Testis (tissue), 2 donors: ENCODE measurements at regions not wholly inside any gene's neighbourhood (a gene's known extent, or its start where the extent isn't known, plus 50 kb on each side); places are given as distances from the start of the nearest gene placed in this dataset.

Source experiments
- DNase-seq: peaks from one replicate; pipeline ENCODE4 v3.0.0-alpha.2; 2019
- H3K27ac ChIP-seq, 2 donors: fragments of 200-600 bp; sonication (generic); one replicate each; pipeline ENCODE4 v1.5.1; 2019
- H3K27me3 ChIP-seq: fragments of 200-600 bp; sonication (generic); one replicate; pipeline ENCODE4 v1.5.1; 2019
- H3K36me3 ChIP-seq: fragments of 200-600 bp; sonication (generic); one replicate; pipeline ENCODE4 v1.5.1; 2017; ENCODE audit warnings: low read depth; ENCODE audit errors: missing control alignments
- H3K4me1 ChIP-seq: fragments of 200-600 bp; sonication (generic); one replicate; pipeline ENCODE4 v1.5.1; 2019
- H3K4me3 ChIP-seq, 2 donors: fragments of 200-600 bp; sonication (generic); one replicate each; pipeline ENCODE4 v1.5.1; 2017 to 2019
- H3K9me3 ChIP-seq: fragments of 200-600 bp; sonication (generic); one replicate; pipeline ENCODE4 v1.5.1; 2017
- CTCF ChIP-seq, 3 experiments: fragments of 450-650 bp in 2 of 3; fragments of 200-600 bp in 1 of 3; sonication (generic) in 1 of 3; IDR thresholded peaks; one replicate each; pipeline ENCODE4 v1.5.1; 2016 to 2019; ENCODE audit warnings: antibody characterized with exemption in 3 of 3, mild to moderate bottlenecking in 2 of 3, moderate library complexity in 1 of 3
- POLR2A ChIP-seq: fragments of 450-650 bp; IDR thresholded peaks from one replicate; pipeline ENCODE4 v1.6.1; 2017; ENCODE audit warnings: antibody characterized with exemption, mild to moderate bottlenecking, moderate library complexity
- WGBS, 2 donors: methylation state at CpG; one replicate each; pipeline ENCODE4 v1.1.5; 2018; 5-methylcytosine and 5-hydroxymethylcytosine counted together
- intact Hi-C: fragments of 100-400 bp; cut with DNase I; formaldehyde crosslinking; loops from one replicate; pipeline ENCODE4 v1.15.1; 2023; ENCODE audit warnings: low total_unique reads

GRCh38 chr6:133754298-133754697, 134.6 kb upstream of the TCF21 start:
- intact Hi-C loops = no loop called here
- no peak for DNase-seq

GRCh38 chr6:133756078-133756695, 132.7 kb upstream of the TCF21 start:
- peak overlapping the region; percentile 45 to 65 for H3K27ac ChIP-seq
- no peaks in the 10 kb centered on the region for H3K36me3 ChIP-seq
- WGBS, 2 donors = 36 to 42% methylated on average over 3 of the region's 3 CpGs
- no peak overlapping the region for H3K4me3 ChIP-seq
- no peak for DNase-seq
- H3K4me1 ChIP-seq = peaks cover 27% of the 10 kb centered on the region
- intact Hi-C loops = no loop called here
- H3K27me3 ChIP-seq = no peaks in the 10 kb centered on the region
- TF ChIP-seq CTCF (IDR thresholded peaks at IDR 0.05) (no peak), POLR2A (no peak)
- no peaks in the 10 kb centered on the region for H3K9me3 ChIP-seq

More at GRCh38 chr6:133754298-133754697, 134.6 kb upstream of the TCF21 start:
- H3K4me3 ChIP-seq = no peak overlapping the region
- 69 to 85% methylated on average over 1 of the region's 1 CpG for WGBS, 2 donors
- peaks cover 27% of the 10 kb centered on the region for H3K4me1 ChIP-seq
- H3K27ac ChIP-seq = no peak overlapping the region
- no peaks in the 10 kb centered on the region for H3K36me3 ChIP-seq
- H3K9me3 ChIP-seq = no peaks in the 10 kb centered on the region
- TF ChIP-seq CTCF (IDR thresholded peaks at IDR 0.05) (no peak), POLR2A (no peak)
- no peaks in the 10 kb centered on the region for H3K27me3 ChIP-seq

GRCh38 chr6:133757335-133757734, 131.6 kb upstream of the TCF21 start:
- Histone ChIP-seq H3K36me3 (no peaks in the 10 kb centered on the region), H3K9me3 (no peaks in the 10 kb centered on the region), H3K4me3 (no peak overlapping the region), H3K27ac (peak overlapping the region in 1 of 2 donors; percentile 65), H3K27me3 (no peaks in the 10 kb centered on the region), H3K4me1 (peaks cover 22% of the 10 kb centered on the region)
- no peak for DNase-seq
- whole genome bisulfite sequencing, 2 donors = 33 to 39% methylated on average over 2 of the region's 2 CpGs
- TF ChIP-seq CTCF (IDR thresholded peaks at IDR 0.05) (no peak), POLR2A (no peak)
- intact Hi-C loops = no loop called here

- no peak for DNase-seq
- H3K4me3 ChIP-seq = no peak overlapping the region
- no peak overlapping the region for H3K27ac ChIP-seq
- intact Hi-C loops = no loop called here
- WGBS, 2 donors = 33 to 47% methylated on average over 2 of the region's 2 CpGs
- no peaks in the 10 kb centered on the region for H3K27me3 ChIP-seq
- no peaks in the 10 kb centered on the region for H3K9me3 ChIP-seq
- no peaks in the 10 kb centered on the region for H3K36me3 ChIP-seq
- TF ChIP-seq CTCF (IDR thresholded peaks at IDR 0.05) (no peak), POLR2A (no peak)
- H3K4me1 ChIP-seq = peaks cover 23% of the 10 kb centered on the region
Measured at GRCh38 chr6:133758815-133759335, 130.0 kb upstream of the TCF21 start.

- no peaks in the 10 kb centered on the region for H3K9me3 ChIP-seq
- no peaks in the 10 kb centered on the region for H3K36me3 ChIP-seq
- no peak overlapping the region for H3K4me3 ChIP-seq
- 92% methylated on average over 7 of the region's 7 CpGs for WGBS, 2 donors
- TF ChIP-seq POLR2A (no peak), CTCF (IDR thresholded peaks at IDR 0.05) (no peak)
- no peaks in the 10 kb centered on the region for H3K27me3 ChIP-seq
- H3K4me1 ChIP-seq = peaks cover 29% of the 10 kb centered on the region
- DNase-seq = no peak
- H3K27ac ChIP-seq = no peak overlapping the region
- intact Hi-C loops = no loop called here
Measured at GRCh38 chr6:133759524-133759923, 129.4 kb upstream of the TCF21 start.
